Ishikawa (cell line): ENCODE measurements at regions not wholly inside any gene's neighbourhood (a gene's known extent, or its start where the extent isn't known, plus 50 kb on each side); places are given as distances from the start of the nearest gene placed in this dataset.

Experiments used
- CEBPB ChIP-seq: IDR thresholded peaks from 2 replicates; pipeline ENCODE4 v1.6.1; 2012
- CREB1 ChIP-seq: IDR thresholded peaks from 2 replicates; pipeline ENCODE4 v1.6.1; 2012; ENCODE audit warnings: low read depth
- EGR1 ChIP-seq: IDR thresholded peaks from 2 replicates; pipeline ENCODE4 v1.6.1; 2012
- EP300 ChIP-seq: IDR thresholded peaks from 2 replicates; pipeline ENCODE4 v1.6.1; 2012; ENCODE audit warnings: borderline replicate concordance
- FOXM1 ChIP-seq: IDR thresholded peaks from 2 replicates; pipeline ENCODE4 v1.6.1; 2012; ENCODE audit warnings: low read depth, borderline replicate concordance
- MAX ChIP-seq: IDR thresholded peaks from 2 replicates; pipeline ENCODE4 v1.6.1; 2012
- NFIC ChIP-seq: IDR thresholded peaks from 2 replicates; pipeline ENCODE4 v1.6.1; 2012
- RAD21 ChIP-seq: IDR thresholded peaks from 2 replicates; pipeline ENCODE4 v1.6.1; 2012; ENCODE audit warnings: low read depth
- REST ChIP-seq: IDR thresholded peaks from 2 replicates; pipeline ENCODE4 v1.6.1; 2012; ENCODE audit warnings: low read depth, mild to moderate bottlenecking
- TAF1 ChIP-seq: IDR thresholded peaks from 2 replicates; pipeline ENCODE4 v1.6.1; 2012; ENCODE audit warnings: low read depth, mild to moderate bottlenecking
- TEAD4 ChIP-seq: IDR thresholded peaks from 2 replicates; pipeline ENCODE4 v1.6.1; 2012
- USF1 ChIP-seq: IDR thresholded peaks from 2 replicates; pipeline ENCODE4 v1.6.1; 2012
- YY1 ChIP-seq: IDR thresholded peaks from 2 replicates; pipeline ENCODE4 v1.6.1; 2012; ENCODE audit warnings: low read depth
- ZBTB7A ChIP-seq: IDR thresholded peaks from 2 replicates; pipeline ENCODE4 v1.6.1; 2012; ENCODE audit warnings: low read depth

DNA sequence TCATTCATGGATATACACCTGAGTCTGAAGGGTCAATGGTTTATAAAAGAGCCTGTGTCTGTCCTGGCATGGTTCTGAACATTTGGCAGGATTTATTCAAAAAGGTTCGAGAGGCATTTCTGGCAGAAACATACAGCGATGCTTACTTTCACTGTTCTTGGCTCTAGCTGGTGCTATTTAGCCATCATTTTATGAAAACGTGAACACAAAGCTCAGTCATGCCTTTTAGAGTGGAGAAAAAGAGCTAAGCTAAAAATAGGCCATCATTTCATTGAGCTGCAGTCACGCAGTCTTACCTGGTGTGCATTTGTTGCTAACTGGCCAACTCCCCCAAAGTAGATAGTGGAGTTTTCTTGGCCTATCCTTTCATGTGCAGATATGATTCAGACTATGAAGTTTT is 1209.5 kb downstream of the SLC16A7 start:
- TF ChIP-seq FOXM1 (no peak), ZBTB7A (no peak), YY1 (no peak), EP300 (no peak), TEAD4 (no peak), REST (no peak), RAD21 (no peak), TAF1 (no peak), MAX (no peak), NFIC (no peak), EGR1 (no peak), CEBPB (no peak), CREB1 (no peak), USF1 (no peak)
